G401.6 (cell line): ENCODE measurements at regions not wholly inside any gene's neighbourhood (a gene's known extent, or its start where the extent isn't known, plus 50 kb on each side); places are given as distances from the start of the nearest gene placed in this dataset.
"Not testable (repeated sequence)": the region's sequence is repeated elsewhere in the genome, so short reads cannot be mapped to it uniquely, and the experiment has no call there.

ENCODE experiments used
- FAIRE-seq: peaks from 2 replicates; lab custom pipeline; 2012; peaks lifted over from hg19 to GRCh38; lab: Jason Lieb, UNC

- FAIRE-seq, result no peak
Observed at GRCh38 chr12:88693837-88694445, 113.7 kb upstream of the KITLG start.

GRCh38 chr12:88691811-88692210, 111.5 kb upstream of the KITLG start:
- no peak for FAIRE-seq

DNA sequence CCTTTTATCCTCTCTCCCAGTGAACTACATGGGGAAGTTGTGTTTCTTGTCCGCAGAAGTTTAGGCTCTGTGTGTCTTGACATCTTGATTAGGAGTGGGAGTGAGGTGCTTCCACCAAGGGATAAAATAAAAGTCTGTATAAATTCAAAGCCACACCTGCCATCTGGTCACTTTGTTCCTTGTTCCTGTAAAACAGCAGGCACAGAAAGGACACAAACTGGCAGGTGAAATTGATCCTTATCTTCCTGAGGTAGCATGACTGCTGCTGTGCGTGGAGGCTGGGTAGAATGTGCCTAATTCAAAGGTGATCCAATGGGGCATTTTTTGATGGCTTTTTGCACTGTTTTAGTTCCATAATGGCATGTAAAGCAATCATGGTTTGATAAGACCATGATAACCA, 104.3 kb upstream of the KITLG start:
- no peak for FAIRE-seq

GRCh38 chr12:88684170-88684569, 103.9 kb upstream of the KITLG start:
- FAIRE-seq, result no peak

DNA sequence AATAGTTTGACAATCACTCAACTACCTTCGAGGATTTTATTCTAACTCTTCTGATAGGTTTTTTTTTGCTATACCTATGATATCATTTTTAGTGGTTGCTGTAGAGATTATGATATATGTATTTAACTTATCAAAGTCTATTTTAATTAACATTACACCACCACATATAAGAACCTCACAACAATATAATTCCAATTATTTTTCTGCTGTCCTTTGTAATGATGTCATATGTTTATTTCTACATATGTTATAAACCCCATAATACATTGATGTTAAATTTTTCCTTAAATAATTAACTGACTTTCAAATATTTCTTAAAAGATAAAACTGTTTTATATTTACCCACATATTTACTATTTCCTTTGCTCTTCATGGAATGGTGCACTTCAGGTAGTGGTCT, 103.4 kb upstream of the KITLG start:
- no peak for FAIRE-seq

DNA sequence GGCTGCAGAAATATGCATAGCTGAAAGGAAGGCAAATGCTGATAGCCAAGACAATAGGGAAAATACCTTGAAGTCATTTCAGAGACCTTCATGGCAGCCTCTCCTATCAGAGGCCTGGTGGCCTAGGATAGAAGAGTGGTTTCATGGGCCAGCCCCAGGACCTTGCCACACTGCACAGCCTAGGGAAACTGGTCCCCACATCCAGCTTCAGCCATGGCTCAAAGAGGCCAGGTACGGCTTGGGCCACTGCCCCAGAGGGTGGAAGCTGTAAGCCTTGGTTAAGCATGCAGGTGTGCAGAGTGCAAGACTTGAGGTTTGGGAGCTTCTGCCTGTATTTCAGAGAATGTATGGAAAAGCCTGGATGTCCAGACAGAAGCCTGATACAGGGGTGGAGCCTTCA, 101.0 kb upstream of the KITLG start:
- no peak for FAIRE-seq

DNA sequence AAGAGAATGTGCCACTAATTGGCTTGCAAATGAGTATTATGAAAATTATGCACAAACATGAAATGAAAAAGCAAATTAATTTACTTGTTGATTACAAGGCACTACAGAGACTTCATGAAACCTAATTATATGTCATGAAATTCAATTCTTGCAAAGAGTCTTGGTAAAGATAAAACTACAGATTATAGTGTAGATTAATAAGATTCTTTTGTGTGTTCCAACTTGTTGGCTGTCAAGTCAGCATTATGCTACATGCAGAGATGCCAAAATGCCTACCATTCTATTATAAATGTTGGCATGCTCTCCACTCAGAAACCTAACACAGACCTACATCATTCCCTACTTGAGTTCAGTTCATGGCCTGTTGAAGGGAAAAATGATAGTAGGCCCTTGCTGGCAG, 97.2 kb upstream of the KITLG start:
- FAIRE-seq, result no peak

- FAIRE-seq, result not testable (repeated sequence)
Observed at GRCh38 chr12:88667615-88668014, 87.3 kb upstream of the KITLG start.

DNA sequence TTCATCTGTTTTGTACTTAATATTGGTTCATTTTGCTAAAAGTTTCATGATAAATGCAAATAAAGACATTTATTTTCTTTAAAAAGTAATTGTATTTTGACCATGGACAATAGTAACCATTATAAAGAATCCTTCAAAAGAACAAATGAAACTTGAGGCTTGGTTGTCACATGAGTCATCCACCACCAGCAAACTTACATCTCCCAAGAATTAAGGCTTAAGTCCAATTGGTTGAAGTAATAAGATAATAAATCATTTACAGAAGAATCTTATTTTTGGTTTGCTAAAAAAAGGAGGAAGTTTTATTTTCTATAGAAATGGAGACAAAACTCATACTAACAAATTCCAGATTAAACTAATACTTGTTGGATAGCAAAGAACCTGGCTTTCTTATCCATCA, 84.8 kb upstream of the KITLG start:
- FAIRE-seq, result no peak

GRCh38 chr12:88662961-88663360, 82.7 kb upstream of the KITLG start:
- FAIRE-seq, result no peak

DNA sequence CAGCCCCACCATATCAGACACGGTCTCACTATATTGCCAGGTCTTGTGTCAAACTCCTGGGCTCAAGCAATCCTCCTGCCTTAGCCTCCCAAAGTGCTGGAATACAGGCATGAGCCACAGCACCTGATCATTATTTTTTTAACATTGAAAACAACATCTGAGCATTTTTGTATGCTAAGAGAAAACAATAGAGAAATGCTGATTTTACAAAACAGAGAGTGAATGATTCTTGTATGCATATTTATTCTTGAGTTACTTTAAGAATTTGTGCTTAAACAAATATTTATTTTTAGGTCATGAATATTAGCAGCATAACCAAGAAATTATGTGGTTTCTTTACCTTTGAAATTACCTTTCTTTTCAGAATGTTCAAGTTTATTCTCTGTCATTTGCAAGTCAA, 81.8 kb upstream of the KITLG start:
- FAIRE-seq, result no peak

DNA sequence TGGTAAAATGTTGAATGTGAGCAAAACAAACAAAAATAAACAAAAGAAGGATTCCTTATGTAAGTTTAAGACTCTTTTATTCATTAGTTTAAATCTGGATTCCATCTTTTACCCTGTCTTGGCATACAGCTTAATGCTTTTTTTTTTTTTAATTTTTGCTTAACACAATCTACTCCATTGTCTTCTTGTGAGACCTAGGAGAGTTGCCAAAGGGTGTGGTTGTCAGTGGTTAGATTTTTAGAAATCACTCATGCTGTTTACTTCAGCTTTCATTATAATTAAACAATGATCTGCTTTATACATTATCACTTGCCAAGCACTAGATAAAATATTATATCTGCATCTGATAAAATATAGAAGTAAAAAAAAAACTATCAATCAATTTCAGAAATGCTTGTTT, 77.7 kb upstream of the KITLG start:
- FAIRE-seq, result no peak

GRCh38 chr12:88650715-88651114, 70.4 kb upstream of the KITLG start:
- no peak for FAIRE-seq

GRCh38 chr12:88648625-88649024, 68.4 kb upstream of the KITLG start:
- FAIRE-seq, result no peak

DNA sequence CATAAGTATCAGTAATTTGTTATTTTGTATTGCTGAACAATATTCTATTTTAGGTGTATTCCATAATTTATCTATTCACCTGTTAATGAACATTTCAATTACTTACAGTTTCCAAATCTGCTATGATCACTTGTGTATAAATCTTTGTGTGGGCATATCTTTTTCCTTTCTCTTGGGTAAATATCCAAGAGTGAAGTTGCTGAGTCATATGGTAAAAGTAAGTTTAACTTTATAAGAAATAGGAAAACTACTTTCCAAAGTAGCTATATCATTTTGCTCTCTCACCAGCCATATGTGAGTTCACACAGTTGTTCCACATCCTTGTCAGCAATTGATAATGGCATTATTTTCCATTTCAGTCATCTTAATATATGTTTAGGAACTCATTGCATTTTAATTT, 66.6 kb upstream of the KITLG start:
- FAIRE-seq, result no peak

- no peak for FAIRE-seq
Observed at GRCh38 chr12:88645816-88646215, 65.5 kb upstream of the KITLG start.

- FAIRE-seq, result no peak
Observed at GRCh38 chr12:88644946-88645702, 64.9 kb upstream of the KITLG start.

DNA sequence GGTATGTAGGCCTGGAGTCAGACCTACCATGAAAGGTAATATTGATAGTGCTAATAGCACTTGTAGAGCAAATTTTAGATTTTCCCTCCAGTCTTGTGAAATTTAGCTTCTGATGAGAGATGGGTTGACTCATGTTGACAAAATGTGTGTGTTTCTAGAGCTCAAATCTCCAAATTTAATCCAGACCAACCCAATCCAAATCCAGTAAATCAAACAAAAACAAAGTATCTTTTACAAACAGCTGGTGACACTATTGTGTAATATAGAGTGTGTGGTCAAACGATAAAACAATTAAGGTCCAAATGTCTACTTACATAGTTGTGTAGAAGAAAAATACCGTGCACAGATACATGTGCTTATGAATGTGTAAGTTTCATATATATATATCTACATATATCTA, 63.4 kb upstream of the KITLG start:
- FAIRE-seq, result no peak

GRCh38 chr12:88642675-88643431, 62.6 kb upstream of the KITLG start:
- FAIRE-seq, result no peak

DNA sequence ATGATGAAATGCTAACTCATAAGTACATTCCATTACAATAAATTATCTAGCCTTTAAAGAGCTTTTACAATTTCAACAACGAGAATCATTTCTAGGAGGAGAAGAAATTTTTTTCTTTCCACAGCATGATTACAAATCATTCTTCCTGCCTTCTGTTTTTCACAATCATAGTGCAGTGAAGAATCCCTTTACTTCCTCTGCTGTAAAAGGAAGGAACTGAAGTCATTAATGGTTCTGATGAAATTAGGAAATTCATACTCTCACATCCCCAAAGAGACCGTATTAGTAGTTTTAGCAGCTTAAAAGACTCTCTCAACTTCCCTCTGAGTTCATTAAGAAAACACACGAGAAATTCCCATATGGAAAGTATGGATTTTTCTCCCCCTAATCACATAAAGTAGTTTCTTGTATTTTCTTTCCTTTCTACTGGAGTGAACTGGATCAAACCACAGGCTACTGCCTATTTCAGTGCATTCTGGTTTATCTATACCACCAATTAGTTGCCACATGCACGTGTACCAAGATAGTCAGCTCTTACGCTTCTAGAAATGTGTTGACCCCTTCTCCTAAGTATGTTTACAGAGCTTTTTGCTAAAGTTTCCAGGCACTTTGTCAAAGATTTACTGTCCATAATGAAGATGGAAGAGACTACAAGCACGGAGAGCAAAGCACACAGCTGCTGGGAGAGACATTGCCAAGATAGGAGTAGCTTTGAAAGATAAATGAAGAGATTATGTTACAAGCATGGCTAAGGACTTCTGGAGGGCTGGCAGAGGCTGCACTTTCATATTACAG, 58.9 kb upstream of the KITLG start:
- no peak for FAIRE-seq

- FAIRE-seq, result no peak
Observed at GRCh38 chr12:88638388-88638787, 58.1 kb upstream of the KITLG start.

DNA sequence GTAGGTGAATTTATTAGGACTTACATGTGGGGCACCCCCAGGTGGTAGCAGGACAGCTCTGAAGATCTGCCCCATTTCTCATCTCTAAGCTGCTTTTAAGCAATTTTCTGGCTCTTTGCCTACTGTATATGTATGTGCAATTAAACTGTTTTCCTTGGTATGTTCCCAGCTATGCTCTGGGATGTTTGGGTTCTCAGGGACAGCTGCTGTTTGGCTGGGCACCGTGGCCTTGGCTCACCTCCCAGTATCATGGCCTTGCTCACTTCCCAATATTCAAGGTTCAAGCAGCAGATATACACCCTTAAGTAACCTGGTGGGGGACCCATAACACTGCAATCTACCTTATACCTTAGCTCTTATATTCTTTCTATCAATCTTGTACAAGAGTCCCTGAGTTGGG, 53.7 kb upstream of the KITLG start:
- FAIRE-seq, result no peak

GRCh38 chr12:88633312-88633711, 53.0 kb upstream of the KITLG start:
- FAIRE-seq, result no peak
